ENCODE measurements at regions not wholly inside any gene's neighbourhood (a gene's known extent, or its start where the extent isn't known, plus 50 kb on each side); places are given as distances from the start of the nearest gene placed in this dataset.
"Not testable (repeated sequence)": the region's sequence is repeated elsewhere in the genome, so short reads cannot be mapped to it uniquely, and the experiment has no call there.

GRCh38 chr3:166560253-166560652, 723.0 kb upstream of the BCHE start:
- no peak for DNase-seq (ENCODE audit: low spot score in 2 of 2)
- no peak for FAIRE-seq

DNA sequence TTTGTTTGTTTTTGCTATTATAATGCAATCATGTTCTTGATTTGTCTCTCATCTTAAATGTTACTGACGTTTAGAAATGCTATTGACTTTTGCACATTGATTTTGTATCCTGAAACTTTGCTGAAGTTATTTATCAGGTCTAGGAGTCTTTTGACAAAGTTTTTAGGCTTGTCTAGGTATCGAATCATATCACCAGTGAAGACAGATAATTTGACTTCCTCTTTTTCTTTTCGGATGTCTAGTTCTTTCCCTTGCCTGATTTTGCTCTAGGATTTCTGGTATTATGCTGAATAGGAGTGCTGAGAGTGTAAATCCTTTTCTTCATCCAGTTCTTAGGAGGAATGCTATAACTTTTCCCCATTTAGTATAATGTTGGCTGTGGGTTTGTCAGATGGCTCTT, 719.7 kb upstream of the BCHE start:
- DNase-seq (ENCODE audit: low spot score in 2 of 2) (no peak), FAIRE-seq (no peak)

GRCh38 chr3:166554023-166554422, 716.8 kb upstream of the BCHE start:
- DNase-seq (ENCODE audit: low spot score in 2 of 2) (no peak), FAIRE-seq (no peak)

- FAIRE-seq (no peak), DNase-seq (ENCODE audit: low spot score in 2 of 2) (no peak)
Measured at GRCh38 chr3:166533740-166534139, 696.5 kb upstream of the BCHE start.

DNA sequence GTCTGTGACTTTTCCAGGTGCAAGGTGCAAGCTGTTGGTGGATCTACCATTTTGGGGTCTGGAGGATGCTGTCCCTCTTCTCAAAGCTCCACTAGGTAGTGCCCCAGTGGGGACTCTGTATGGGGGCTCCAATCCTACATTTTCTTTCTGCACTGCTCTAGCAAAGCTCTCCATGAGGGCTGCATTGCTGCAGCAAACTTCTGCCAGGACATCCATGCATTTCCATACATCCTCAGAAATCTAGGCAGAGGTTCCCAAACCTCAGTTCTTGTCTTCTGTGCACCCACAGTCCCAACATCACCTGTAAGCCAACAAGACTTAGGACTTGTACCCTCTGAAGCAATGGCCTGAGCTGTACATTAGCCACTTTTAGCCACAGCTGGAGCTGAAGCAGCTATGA, 694.5 kb upstream of the BCHE start:
- DNase-seq (ENCODE audit: low spot score in 2 of 2) (no peak), FAIRE-seq (no peak)

DNA sequence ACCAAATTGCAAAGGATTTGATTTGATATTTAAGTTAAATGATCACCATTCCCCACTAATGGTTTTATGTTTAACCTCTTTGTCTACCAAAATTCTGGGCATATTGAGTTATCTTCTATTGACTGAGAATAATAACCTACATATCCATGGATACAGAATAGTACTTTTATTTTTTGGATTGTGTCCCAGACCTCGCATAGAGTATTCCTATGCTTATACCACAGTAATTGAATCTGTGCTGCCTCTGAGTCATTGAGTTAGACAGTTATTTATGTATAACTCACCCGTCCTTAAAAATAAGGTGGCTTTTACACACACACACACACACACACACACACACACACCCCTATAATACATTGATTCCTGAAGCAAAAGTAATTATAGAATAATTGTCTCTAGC, 690.1 kb upstream of the BCHE start:
- FAIRE-seq: no peak
- DNase-seq (ENCODE audit: low spot score in 2 of 2): no peak

- DNase-seq (ENCODE audit: low spot score in 2 of 2) (no peak), FAIRE-seq (no peak)
Measured at GRCh38 chr3:166526881-166527280, 689.7 kb upstream of the BCHE start.

DNA sequence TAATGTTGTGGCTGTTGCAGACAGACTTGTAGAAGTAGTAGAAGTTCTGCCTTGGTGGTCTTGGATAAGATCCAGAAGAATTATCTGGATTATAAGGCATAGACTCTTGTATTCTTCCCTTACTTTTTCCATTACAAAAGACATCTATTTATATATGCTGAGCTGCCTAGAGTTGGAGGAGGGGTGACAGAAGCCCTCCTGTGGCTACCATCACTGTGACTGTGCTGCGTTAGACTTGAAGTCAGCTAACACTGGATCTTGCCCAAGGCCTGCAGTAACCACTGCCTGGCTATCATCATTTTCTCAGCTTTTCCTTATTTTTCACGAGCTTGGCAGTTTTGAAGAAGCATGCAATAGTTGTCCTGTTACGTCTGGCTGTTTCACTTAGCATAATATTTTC, 684.8 kb upstream of the BCHE start:
- FAIRE-seq (no peak), DNase-seq (ENCODE audit: low spot score in 2 of 2) (no peak)

GRCh38 chr3:166519443-166519842, 682.2 kb upstream of the BCHE start:
- DNase-seq (ENCODE audit: low spot score in 2 of 2) (no peak), FAIRE-seq (no peak)

DNA sequence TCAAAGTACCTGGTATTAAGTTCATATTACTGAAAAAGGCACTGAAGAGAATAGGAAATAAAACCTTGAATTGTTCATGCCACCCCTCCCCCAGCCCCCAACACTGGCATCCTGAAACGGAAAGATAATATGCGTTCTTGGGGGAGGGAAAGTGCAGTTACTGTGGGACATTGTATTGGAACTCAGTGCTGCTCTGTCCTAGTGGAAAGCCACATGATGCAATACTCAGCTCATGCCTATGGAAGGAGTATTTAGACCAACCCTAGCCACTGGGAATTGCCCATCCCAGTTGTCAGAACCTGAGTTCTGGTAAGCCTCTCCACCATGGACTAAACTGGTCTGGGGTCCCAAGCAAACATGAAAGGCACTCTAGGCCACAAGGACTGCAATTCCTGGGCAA, 680.8 kb upstream of the BCHE start:
- DNase-seq (ENCODE audit: low spot score in 2 of 2) (no peak), FAIRE-seq (no peak)

GRCh38 chr3:166510382-166510781, 673.2 kb upstream of the BCHE start:
- FAIRE-seq (no peak), DNase-seq (ENCODE audit: low spot score in 2 of 2) (no peak)

GRCh38 chr3:166500420-166500819, 663.2 kb upstream of the BCHE start:
- DNase-seq (ENCODE audit: low spot score in 2 of 2); FAIRE-seq: not testable (repeated sequence)

- DNase-seq (ENCODE audit: low spot score in 2 of 2): no peak
- FAIRE-seq: no peak
Measured at GRCh38 chr3:166499636-166500035, 662.4 kb upstream of the BCHE start.

- DNase-seq (ENCODE audit: low spot score in 2 of 2): no peak
- FAIRE-seq: no peak
Measured at GRCh38 chr3:166498446-166498845, 661.2 kb upstream of the BCHE start.

- FAIRE-seq: no peak
- DNase-seq (ENCODE audit: low spot score in 2 of 2): no peak
Measured at GRCh38 chr3:166489826-166490225, 652.6 kb upstream of the BCHE start.

GRCh38 chr3:166488977-166489672, 651.9 kb upstream of the BCHE start:
- DNase-seq (ENCODE audit: low spot score in 2 of 2) (no peak), FAIRE-seq (no peak)

DNA sequence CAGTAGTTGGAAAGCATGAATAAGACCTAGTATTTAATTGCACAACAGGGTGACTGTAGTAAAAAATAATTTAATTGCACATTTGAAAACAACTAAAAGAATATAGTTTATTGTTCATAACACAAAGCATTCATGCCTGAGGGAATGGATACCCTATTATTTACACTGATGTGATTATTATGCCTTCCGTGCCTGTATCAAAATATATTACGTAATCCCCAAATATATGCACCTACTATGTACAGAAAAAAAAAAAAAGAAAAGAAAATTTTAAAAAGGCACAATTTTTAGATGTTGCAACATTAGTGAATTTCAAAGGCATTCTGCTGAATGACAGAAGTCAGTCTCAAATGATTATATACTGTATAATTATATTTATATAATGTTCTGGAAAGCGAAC, 647.2 kb upstream of the BCHE start:
- FAIRE-seq: no peak
- DNase-seq (ENCODE audit: low spot score in 2 of 2): no peak

- no peak for FAIRE-seq
- DNase-seq (ENCODE audit: low spot score in 2 of 2): no peak
Measured at GRCh38 chr3:166481340-166481739, 644.1 kb upstream of the BCHE start.

DNA sequence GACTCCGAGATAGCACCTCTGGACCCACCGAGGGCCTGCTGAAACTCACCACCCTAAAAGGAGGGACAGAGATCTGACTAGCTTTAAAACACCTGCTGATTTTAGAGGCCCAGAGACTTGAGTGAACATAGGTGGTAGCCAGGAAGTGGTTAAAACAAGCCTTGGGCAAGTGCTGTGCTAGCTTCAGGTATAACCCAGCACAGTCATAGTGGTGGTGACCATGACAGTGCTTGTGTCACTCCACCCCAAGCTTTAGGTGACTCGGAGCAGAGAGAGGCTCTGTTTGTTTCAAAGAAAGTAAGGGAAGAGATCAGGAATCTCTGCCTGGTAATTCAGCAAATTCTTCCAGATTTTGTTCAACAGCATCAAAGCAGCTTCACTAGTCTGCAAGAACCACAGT, 641.1 kb upstream of the BCHE start:
- DNase-seq (ENCODE audit: low spot score in 2 of 2) (no peak), FAIRE-seq (no peak)

DNA sequence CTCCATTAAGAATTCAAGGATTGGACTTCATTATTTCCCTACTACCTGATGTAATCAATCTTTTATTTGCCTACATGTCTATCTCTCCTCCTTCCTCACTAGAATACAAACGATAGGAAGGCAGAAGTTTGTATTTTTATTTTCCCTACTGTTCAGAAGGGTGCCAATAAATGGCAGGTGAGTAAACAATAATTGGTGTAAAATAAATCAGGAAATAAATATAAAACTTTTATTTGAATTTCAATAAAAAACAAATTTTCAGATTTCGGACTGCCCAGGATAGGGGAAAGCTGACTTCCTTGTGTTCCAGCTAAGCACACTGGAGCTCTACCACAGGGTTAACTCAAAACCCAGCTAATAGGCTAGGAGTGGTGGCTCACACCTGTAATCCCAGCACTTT, 636.3 kb upstream of the BCHE start:
- FAIRE-seq: no peak
- DNase-seq (ENCODE audit: low spot score in 2 of 2): no peak

- FAIRE-seq (no peak), DNase-seq (ENCODE audit: low spot score in 2 of 2) (no peak)
Measured at GRCh38 chr3:166472015-166472414, 634.8 kb upstream of the BCHE start.

- FAIRE-seq (no peak), DNase-seq (ENCODE audit: low spot score in 2 of 2) (no peak)
Measured at GRCh38 chr3:166471074-166471767, 634.0 kb upstream of the BCHE start.

All from frontal cortex (tissue), 3 donors.